ENCODE measurements at regions not wholly inside any gene's neighbourhood (a gene's known extent, or its start where the extent isn't known, plus 50 kb on each side); places are given as distances from the start of the nearest gene placed in this dataset.

DNA sequence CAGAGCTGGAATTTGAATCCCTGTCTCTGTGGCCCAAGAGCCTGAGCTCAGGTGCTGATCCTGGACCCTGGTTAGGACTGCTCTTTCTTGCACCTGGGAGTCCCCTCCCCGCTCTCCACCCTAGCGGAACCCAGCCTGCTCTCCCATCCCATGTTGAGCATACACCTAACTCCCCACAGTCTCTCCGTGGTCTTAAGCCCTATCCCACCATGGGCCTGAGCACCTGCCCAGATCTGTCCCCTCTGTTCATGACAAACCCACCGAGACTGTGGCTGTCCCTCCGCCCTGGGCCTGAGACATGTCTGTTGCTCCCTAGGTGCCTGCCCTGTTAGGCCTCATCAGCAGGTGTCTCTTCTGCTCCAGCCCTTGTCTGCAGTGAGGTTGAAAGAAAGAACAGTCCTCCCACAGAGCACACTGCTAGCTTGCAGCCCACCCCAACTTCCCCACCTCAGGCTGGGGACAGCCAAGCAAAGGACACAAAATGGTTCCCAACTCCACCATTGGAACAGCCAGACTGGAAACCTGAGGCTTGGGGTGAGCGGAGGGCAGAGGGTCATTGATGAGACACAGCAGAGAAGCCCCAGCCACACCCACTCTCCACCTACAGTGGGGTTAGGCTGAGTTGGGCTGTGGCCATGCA is 118.5 kb downstream of the MATN1 start:
- Histone ChIP-seq H3K27me3 (ENCODE audit: insufficient read depth, low read depth, low read length) (no peaks in the 10 kb centered on the region), H2AFZ (ENCODE audit: low read depth, low read length) (no peak overlapping the region), H4K20me1 (ENCODE audit: insufficient read depth) (no peaks in the 10 kb centered on the region), H3K9ac (ENCODE audit: low read length) (no peak overlapping the region), H3F3A (ENCODE audit: insufficient read depth, low read length, poor library complexity, severe bottlenecking) (no peaks in the 10 kb centered on the region), H3K4me2 (ENCODE audit: low read length) (no peak overlapping the region), H3K27ac (ENCODE audit: low read length) (no peak overlapping the region), H3K4me3 (ENCODE audit: low read length) (no peak overlapping the region), H3K36me3 (ENCODE audit: insufficient read depth, low read length) (no peaks in the 10 kb centered on the region), H3K79me2 (replicated peaks; ENCODE audit: insufficient read depth, low read length) (no peaks in the 10 kb centered on the region), H3K9me3 (ENCODE audit: low read length) (no peaks in the 10 kb centered on the region), H3K9me2 (ENCODE audit: insufficient read depth, low read length) (no peaks in the 10 kb centered on the region)
- no peak for TF ChIP-seq EZH2 (IDR thresholded peaks at IDR 0.05; ENCODE audit: borderline replicate concordance, insufficient read depth, low read length, poor library complexity, severe bottlenecking)
- TF ChIP-seq MXI1 (conservative IDR thresholded peaks at IDR 0.05; ENCODE audit: poor library complexity, severe bottlenecking) = no peak
- TF ChIP-seq, protein P1, sequence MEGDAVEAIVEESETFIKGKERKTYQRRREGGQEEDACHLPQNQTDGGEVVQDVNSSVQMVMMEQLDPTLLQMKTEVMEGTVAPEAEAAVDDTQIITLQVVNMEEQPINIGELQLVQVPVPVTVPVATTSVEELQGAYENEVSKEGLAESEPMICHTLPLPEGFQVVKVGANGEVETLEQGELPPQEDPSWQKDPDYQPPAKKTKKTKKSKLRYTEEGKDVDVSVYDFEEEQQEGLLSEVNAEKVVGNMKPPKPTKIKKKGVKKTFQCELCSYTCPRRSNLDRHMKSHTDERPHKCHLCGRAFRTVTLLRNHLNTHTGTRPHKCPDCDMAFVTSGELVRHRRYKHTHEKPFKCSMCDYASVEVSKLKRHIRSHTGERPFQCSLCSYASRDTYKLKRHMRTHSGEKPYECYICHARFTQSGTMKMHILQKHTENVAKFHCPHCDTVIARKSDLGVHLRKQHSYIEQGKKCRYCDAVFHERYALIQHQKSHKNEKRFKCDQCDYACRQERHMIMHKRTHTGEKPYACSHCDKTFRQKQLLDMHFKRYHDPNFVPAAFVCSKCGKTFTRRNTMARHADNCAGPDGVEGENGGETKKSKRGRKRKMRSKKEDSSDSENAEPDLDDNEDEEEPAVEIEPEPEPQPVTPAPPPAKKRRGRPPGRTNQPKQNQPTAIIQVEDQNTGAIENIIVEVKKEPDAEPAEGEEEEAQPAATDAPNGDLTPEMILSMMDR (IDR thresholded peaks at IDR 0.05; ENCODE audit: poor library complexity, severe bottlenecking) = no peak
- no peak for TF ChIP-seq TAF1 (IDR thresholded peaks at IDR 0.05; ENCODE audit: low read depth)
- TF ChIP-seq RAD21 (conservative IDR thresholded peaks at IDR 0.05) = no peak
- no peak for TF ChIP-seq SMC3 (conservative IDR thresholded peaks at IDR 0.05; ENCODE audit: poor library complexity)
- no peak for TF ChIP-seq POLR2AphosphoS5 (IDR thresholded peaks at IDR 0.05)
- TF ChIP-seq, protein P2, sequence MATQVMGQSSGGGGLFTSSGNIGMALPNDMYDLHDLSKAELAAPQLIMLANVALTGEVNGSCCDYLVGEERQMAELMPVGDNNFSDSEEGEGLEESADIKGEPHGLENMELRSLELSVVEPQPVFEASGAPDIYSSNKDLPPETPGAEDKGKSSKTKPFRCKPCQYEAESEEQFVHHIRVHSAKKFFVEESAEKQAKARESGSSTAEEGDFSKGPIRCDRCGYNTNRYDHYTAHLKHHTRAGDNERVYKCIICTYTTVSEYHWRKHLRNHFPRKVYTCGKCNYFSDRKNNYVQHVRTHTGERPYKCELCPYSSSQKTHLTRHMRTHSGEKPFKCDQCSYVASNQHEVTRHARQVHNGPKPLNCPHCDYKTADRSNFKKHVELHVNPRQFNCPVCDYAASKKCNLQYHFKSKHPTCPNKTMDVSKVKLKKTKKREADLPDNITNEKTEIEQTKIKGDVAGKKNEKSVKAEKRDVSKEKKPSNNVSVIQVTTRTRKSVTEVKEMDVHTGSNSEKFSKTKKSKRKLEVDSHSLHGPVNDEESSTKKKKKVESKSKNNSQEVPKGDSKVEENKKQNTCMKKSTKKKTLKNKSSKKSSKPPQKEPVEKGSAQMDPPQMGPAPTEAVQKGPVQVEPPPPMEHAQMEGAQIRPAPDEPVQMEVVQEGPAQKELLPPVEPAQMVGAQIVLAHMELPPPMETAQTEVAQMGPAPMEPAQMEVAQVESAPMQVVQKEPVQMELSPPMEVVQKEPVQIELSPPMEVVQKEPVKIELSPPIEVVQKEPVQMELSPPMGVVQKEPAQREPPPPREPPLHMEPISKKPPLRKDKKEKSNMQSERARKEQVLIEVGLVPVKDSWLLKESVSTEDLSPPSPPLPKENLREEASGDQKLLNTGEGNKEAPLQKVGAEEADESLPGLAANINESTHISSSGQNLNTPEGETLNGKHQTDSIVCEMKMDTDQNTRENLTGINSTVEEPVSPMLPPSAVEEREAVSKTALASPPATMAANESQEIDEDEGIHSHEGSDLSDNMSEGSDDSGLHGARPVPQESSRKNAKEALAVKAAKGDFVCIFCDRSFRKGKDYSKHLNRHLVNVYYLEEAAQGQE (IDR thresholded peaks at IDR 0.05; ENCODE audit: borderline replicate concordance) = no peak
- no peak for TF ChIP-seq EP300 (conservative IDR thresholded peaks at IDR 0.05; ENCODE audit: poor library complexity, severe bottlenecking)

DNA sequence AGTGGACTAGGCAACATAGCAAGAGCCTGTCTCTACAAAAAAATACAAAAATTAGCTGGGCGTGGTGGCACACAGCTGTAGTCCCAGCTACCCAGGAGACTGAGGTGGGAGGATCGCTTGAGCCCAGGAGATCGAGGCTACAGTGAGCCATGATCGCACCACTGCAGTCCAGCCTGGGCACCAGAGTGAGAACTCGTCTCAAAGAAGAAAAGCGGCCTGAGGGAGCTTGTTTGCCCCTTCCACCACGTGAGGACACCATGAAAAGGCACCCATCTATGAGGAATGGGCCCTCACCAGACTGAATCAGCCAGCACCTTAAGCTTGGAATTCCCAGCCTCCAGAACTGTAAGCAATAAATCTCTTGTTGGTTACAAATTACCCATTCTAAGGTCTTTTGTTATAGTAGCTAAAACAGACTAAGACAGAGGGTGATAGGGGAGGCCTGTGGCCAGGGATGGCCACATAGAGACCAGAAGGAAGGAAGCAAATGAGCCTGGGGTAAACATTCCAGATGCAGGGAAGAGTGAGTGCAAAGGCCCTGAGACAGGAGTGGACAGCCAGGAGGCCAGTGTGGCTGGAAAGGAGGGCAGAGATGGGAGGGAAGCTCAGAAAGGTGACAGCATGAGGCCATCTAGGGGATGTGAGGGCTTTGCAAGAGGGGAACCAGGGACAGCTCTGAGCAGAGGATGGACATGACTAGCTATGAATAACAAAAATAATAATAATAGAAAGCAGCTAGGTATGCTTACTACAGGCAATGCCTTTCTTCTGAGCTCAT is 120.1 kb downstream of the MATN1 start:
- H3K4me2 ChIP-seq (ENCODE audit: low read length) = no peak overlapping the region

More for the DNA sequence above, 120.1 kb downstream of the MATN1 start:
- H3K36me3 ChIP-seq (ENCODE audit: insufficient read depth, low read length) = no peaks in the 10 kb centered on the region
- no peak overlapping the region for H3K27ac ChIP-seq (ENCODE audit: low read length)
- H3K9me2 ChIP-seq (ENCODE audit: insufficient read depth, low read length) = no peaks in the 10 kb centered on the region
- no peaks in the 10 kb centered on the region for H3K79me2 ChIP-seq (replicated peaks; ENCODE audit: insufficient read depth, low read length)
- no peak overlapping the region for H3K4me3 ChIP-seq (ENCODE audit: low read length)
- H3K9me3 ChIP-seq (ENCODE audit: low read length) = no peaks in the 10 kb centered on the region
- no peaks in the 10 kb centered on the region for H4K20me1 ChIP-seq (ENCODE audit: insufficient read depth)
- H2AFZ ChIP-seq (ENCODE audit: low read depth, low read length) = no peak overlapping the region
- no peak for TF ChIP-seq RAD21 (conservative IDR thresholded peaks at IDR 0.05)
- no peak for TF ChIP-seq POLR2AphosphoS5 (IDR thresholded peaks at IDR 0.05)
- TF ChIP-seq SMC3 (conservative IDR thresholded peaks at IDR 0.05; ENCODE audit: poor library complexity) = no peak
- TF ChIP-seq, protein P1 (IDR thresholded peaks at IDR 0.05; ENCODE audit: poor library complexity, severe bottlenecking) = no peak
- TF ChIP-seq TAF1 (IDR thresholded peaks at IDR 0.05; ENCODE audit: low read depth) = no peak
- no peak for TF ChIP-seq EP300 (conservative IDR thresholded peaks at IDR 0.05; ENCODE audit: poor library complexity, severe bottlenecking)
- TF ChIP-seq, protein P2 (IDR thresholded peaks at IDR 0.05; ENCODE audit: borderline replicate concordance) = no peak
- TF ChIP-seq EZH2 (IDR thresholded peaks at IDR 0.05; ENCODE audit: borderline replicate concordance, insufficient read depth, low read length, poor library complexity, severe bottlenecking) = no peak
- TF ChIP-seq MXI1 (conservative IDR thresholded peaks at IDR 0.05; ENCODE audit: poor library complexity, severe bottlenecking) = no peak
- no peaks in the 10 kb centered on the region for H3K27me3 ChIP-seq (ENCODE audit: insufficient read depth, low read depth, low read length)
- no peak overlapping the region for H3K9ac ChIP-seq (ENCODE audit: low read length)
- no peaks in the 10 kb centered on the region for H3F3A ChIP-seq (ENCODE audit: insufficient read depth, low read length, poor library complexity, severe bottlenecking)

Measured in neural cell (in vitro differentiated cells).